Osteocyte (in vitro differentiated cells): ENCODE measurements at regions not wholly inside any gene's neighbourhood (a gene's known extent, or its start where the extent isn't known, plus 50 kb on each side); places are given as distances from the start of the nearest gene placed in this dataset.

Experiments used
- DNase-seq: peaks from one replicate; pipeline ENCODE4 v3.0.0; 2021; ENCODE audit warnings: mixed read lengths; ENCODE audit not compliant: unreplicated experiment; ENCODE audit errors: extremely low spot score
- H3K27ac Mint-ChIP-seq: one replicate; pipeline ENCODE4 v1.8.0; 2021; ENCODE audit warnings: mild to moderate bottlenecking, mixed read lengths; ENCODE audit not compliant: unreplicated experiment
- H3K27me3 Mint-ChIP-seq: one replicate; pipeline ENCODE4 v1.8.0; 2021; ENCODE audit warnings: mixed read lengths; ENCODE audit not compliant: unreplicated experiment
- H3K36me3 Mint-ChIP-seq: one replicate; pipeline ENCODE4 v1.8.0; 2021; ENCODE audit warnings: mixed read lengths; ENCODE audit not compliant: unreplicated experiment
- H3K4me1 Mint-ChIP-seq: one replicate; pipeline ENCODE4 v1.8.0; 2021; ENCODE audit warnings: mixed read lengths; ENCODE audit not compliant: unreplicated experiment
- H3K4me3 Mint-ChIP-seq: one replicate; pipeline ENCODE4 v1.8.0; 2021; ENCODE audit warnings: mild to moderate bottlenecking, moderate library complexity, mixed read lengths; ENCODE audit not compliant: unreplicated experiment
- H3K9me3 Mint-ChIP-seq: one replicate; pipeline ENCODE4 v1.8.0; 2021; ENCODE audit warnings: mixed read lengths; ENCODE audit not compliant: unreplicated experiment
- CTCF ChIP-seq: fragments of 200-600 bp; sonication (generic); IDR thresholded peaks from 2 replicates; pipeline ENCODE4 v1.5.0; 2021; ENCODE audit warnings: antibody characterized with exemption, mild to moderate bottlenecking, moderate library complexity

- H3K36me3 Mint-ChIP-seq, result no peaks in the 10 kb centered on the region
- no peak overlapping the region for H3K4me3 Mint-ChIP-seq
- no peaks in the 10 kb centered on the region for H3K27me3 Mint-ChIP-seq
- peaks cover 45% of the 10 kb centered on the region for H3K9me3 Mint-ChIP-seq
- no peak overlapping the region for H3K27ac Mint-ChIP-seq
- no peaks in the 10 kb centered on the region for H3K4me1 Mint-ChIP-seq
- TF ChIP-seq CTCF, result no peak
- peak; percentile 77 for DNase-seq
Measured at GRCh38 chr22:47632701-47633100, 870.3 kb downstream of the TBC1D22A start.

GRCh38 chr22:47631571-47632102, 869.2 kb downstream of the TBC1D22A start:
- Mint-ChIP-seq H3K4me3 (no peak overlapping the region), H3K27me3 (no peaks in the 10 kb centered on the region), H3K4me1 (no peaks in the 10 kb centered on the region), H3K27ac (no peak overlapping the region), H3K36me3 (no peaks in the 10 kb centered on the region), H3K9me3 (peaks cover 37% of the 10 kb centered on the region)
- peak; percentile 77 for DNase-seq
- no peak for TF ChIP-seq CTCF

GRCh38 chr22:47630741-47631534, 868.5 kb downstream of the TBC1D22A start:
- TF ChIP-seq CTCF, result no peak
- Mint-ChIP-seq H3K9me3 (peaks cover 32% of the 10 kb centered on the region), H3K27ac (no peak overlapping the region), H3K4me1 (no peaks in the 10 kb centered on the region), H3K36me3 (no peaks in the 10 kb centered on the region), H3K27me3 (no peaks in the 10 kb centered on the region), H3K4me3 (no peak overlapping the region)
- peak; percentile 66 for DNase-seq

- TF ChIP-seq CTCF, result no peak
- H3K4me1 Mint-ChIP-seq, result no peaks in the 10 kb centered on the region
- DNase-seq, result peak; percentile 69
- no peaks in the 10 kb centered on the region for H3K27me3 Mint-ChIP-seq
- peaks cover 29% of the 10 kb centered on the region for H3K9me3 Mint-ChIP-seq
- H3K4me3 Mint-ChIP-seq, result no peak overlapping the region
- H3K27ac Mint-ChIP-seq, result no peak overlapping the region
- H3K36me3 Mint-ChIP-seq, result no peaks in the 10 kb centered on the region
Measured at GRCh38 chr22:47629791-47630655, 867.6 kb downstream of the TBC1D22A start.

- Mint-ChIP-seq H3K4me3 (no peak overlapping the region), H3K27me3 (no peaks in the 10 kb centered on the region), H3K36me3 (no peaks in the 10 kb centered on the region), H3K27ac (no peak overlapping the region), H3K4me1 (no peaks in the 10 kb centered on the region), H3K9me3 (peaks cover 23% of the 10 kb centered on the region)
- TF ChIP-seq CTCF, result no peak
- peak; percentile 70 for DNase-seq
Measured at GRCh38 chr22:47629273-47629711, 866.8 kb downstream of the TBC1D22A start.
